SIG-M5 treated with dmso at 0.1 percent for 504 hours (cell line): ENCODE measurements at regions not wholly inside any gene's neighbourhood (a gene's known extent, or its start where the extent isn't known, plus 50 kb on each side); places are given as distances from the start of the nearest gene placed in this dataset.

ENCODE experiments used
- DNase-seq: peaks from one replicate; lab custom pipeline; 2025; ENCODE audit not compliant: unreplicated experiment; lab: John Stamatoyannopoulos, UW

DNA sequence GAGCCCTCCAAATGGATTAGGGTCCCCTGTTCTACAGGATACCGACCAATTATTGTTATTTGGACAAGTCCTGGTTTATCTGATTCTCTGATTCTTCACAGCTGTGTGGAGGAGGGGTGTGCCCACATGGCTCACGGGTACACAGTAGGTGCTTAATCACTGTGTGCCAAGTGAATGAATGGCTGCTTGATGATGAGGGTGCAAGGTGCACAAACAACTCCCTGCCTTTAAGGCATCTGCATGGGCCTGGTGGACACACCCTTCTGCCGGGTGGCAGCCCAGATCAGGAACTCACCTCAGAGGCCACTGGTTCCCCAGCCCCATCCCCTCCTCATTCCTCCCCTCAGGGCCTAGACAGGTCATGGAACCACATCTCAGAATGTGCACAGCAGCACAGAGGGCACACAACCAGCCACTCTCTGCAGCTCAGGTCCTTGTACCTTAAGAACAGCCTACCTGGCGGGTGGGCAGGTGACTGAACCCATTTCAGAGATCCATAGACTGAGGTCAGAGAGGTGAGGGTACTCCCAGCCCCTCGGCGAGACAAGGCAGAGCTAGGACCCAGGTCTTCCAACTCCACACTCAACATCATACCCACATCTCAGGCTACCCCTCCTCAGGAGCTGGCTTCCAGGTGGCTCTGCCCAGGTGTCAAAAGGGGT, 50.3 kb downstream of the SHANK2 start:
- no peak for DNase-seq

DNA sequence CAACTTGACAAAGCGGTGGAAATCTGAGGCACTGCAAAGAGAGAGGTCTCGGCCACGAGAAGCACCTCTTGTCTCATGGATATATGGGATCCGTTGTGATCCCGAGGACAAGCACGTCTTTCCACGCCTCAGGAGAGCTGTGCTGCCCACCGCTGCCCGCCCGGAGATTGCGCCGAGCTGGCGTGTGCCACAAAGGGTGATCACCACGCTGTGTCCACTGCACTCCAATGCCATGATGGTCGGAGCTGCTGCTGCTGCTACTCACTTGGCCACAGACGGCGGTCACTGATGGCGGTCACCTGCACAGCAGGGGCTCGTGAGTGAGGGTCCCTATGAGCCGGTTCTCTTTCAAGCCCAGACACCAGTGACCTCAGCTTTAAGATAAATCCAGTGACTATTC, 51.1 kb downstream of the SHANK2 start:
- no peak for DNase-seq

- DNase-seq, result no peak
Observed at GRCh38 chr11:71200761-71201160, 51.6 kb downstream of the SHANK2 start.

DNA sequence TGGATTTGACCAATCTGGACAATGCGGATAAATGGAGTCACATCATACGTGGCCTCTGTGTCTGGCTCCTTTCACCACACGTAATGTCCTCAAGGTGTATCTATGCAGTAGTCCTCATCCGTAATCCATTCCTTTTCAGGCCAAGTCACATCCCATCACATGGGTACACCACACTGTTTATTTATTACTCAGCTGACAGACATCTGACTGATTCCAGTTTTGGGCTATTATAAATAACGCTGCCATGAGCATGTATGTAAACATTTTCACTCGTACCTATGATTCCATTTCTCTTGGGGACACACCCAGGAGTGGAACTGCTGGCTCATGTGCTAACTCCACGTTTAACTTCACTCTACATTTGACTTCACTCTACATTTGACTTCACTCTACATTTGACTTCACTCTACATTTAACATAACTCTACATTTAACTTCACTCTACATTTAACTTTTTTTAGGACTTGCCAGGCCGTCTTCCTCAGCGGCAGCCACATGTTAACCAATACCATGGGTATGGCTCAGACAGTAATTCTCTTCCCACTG, 52.1 kb downstream of the SHANK2 start:
- no peak for DNase-seq

- no peak for DNase-seq
Observed at GRCh38 chr11:71199226-71199820, 53.1 kb downstream of the SHANK2 start.

- DNase-seq, result no peak
Observed at GRCh38 chr11:71198823-71199165, 53.6 kb downstream of the SHANK2 start.

- DNase-seq, result no peak
Observed at GRCh38 chr11:71198141-71198822, 54.1 kb downstream of the SHANK2 start.

- no peak for DNase-seq
Observed at GRCh38 chr11:71197096-71197495, 55.3 kb downstream of the SHANK2 start.

GRCh38 chr11:71194710-71195109, 57.7 kb downstream of the SHANK2 start:
- DNase-seq, result no peak

DNA sequence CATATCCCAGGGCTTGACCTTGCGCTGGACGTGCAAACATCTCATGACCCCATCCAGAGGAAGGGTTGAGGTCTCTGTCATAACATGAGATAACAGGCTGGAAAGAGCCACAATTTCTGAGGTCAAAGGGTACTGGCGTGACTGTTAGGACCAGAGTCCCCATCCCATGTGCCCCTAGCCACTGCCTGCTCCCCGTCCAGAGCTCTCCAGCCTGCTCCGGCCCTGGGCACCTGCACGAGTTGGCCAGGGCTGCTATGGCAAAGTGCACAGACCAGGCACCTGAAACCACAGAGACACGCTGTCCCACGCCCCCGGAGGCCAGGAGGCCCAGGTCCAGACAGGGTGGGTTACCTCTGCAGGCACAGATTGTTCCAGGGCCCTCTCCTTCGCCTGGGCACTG, 58.9 kb downstream of the SHANK2 start:
- DNase-seq, result no peak

DNA sequence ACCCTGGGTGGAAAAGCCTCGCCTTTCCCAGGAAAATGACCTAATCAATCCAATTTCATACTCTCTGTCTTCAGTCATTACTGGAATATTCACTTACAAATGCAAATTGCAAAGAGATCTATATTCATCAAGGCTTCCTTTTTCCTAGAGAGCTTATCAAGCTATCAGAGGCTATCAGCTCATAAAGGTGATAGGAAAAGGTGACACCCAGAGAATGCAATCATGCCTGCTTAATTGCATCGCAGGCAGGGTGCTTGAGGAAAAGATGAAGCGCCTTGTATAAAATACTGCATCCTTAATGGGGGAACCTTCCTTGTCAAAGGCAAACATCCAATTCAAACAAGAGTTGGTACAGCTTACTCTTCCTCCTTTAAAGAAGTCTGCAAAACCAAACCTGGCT, 59.7 kb downstream of the SHANK2 start:
- no peak for DNase-seq

GRCh38 chr11:71191201-71191600, 61.2 kb downstream of the SHANK2 start:
- no peak for DNase-seq

DNA sequence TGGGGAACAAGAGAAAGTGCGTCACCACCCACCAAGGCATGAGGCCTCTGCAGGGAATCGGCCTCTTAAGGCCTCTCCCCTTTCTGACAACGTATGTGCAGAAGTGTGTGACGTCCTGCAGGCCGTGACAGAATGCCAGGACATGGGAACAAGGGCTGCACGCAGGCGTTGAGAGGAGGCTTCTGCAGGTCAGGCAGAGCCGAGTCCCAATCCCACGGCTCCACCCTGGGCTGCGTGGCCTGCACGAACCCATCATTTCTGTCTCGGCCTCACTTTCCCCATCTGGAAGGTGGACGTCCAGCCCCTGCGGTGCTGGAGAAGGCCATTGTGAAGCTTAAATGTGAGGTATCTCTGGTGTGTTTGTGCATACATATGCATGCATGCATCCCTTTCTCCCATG, 61.8 kb downstream of the SHANK2 start:
- no peak for DNase-seq

DNA sequence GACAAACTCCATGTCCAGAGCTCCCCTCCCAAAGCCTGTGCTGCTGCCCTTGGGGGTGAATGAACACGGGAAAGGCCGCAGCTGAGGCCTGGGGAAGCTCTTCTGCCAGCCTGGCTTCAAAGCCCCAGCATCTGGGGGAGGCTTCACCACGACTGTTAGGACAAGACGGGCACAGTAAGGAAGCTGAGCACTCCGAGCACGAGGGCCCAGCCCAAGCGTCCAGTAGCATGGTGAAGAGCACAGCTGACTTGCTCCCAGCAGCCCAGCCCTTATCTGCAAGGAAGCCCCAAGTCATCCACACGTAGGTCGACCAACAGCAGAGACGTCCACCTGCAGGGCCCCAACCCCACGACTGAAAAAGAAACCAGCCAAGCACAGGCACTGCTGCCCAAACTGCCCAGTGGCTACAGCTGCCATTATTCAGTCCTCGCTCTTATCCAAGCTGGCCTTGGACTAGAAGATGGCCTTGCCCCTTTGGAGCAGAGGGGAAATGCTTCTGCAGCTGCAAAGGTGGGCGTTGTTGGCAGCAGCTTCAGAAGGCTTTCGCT, 62.5 kb downstream of the SHANK2 start:
- no peak for DNase-seq

- DNase-seq, result no peak
Observed at GRCh38 chr11:71188886-71189767, 63.2 kb downstream of the SHANK2 start.

DNA sequence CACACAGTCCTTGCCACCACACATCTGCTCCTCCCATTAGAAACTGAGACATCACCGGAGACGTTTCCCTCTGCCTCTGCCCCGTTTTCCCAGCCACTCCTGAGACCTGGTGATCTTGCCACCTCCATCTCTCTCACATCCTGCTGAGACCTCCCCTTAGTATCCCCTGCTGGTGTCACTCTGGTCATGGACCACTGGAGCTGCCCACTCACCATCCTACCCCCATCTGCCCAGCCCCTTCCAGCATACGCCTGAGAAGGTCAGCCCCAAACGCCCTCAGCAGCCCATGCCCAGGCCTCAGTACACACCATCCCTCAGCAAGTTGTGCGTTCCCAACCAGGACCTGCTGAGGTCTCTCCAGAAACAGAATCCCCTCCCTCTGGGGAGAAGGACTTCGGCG, 64.3 kb downstream of the SHANK2 start:
- no peak for DNase-seq

GRCh38 chr11:71186806-71187205, 65.6 kb downstream of the SHANK2 start:
- no peak for DNase-seq

GRCh38 chr11:71185411-71185810, 67.0 kb downstream of the SHANK2 start:
- DNase-seq, result no peak

DNA sequence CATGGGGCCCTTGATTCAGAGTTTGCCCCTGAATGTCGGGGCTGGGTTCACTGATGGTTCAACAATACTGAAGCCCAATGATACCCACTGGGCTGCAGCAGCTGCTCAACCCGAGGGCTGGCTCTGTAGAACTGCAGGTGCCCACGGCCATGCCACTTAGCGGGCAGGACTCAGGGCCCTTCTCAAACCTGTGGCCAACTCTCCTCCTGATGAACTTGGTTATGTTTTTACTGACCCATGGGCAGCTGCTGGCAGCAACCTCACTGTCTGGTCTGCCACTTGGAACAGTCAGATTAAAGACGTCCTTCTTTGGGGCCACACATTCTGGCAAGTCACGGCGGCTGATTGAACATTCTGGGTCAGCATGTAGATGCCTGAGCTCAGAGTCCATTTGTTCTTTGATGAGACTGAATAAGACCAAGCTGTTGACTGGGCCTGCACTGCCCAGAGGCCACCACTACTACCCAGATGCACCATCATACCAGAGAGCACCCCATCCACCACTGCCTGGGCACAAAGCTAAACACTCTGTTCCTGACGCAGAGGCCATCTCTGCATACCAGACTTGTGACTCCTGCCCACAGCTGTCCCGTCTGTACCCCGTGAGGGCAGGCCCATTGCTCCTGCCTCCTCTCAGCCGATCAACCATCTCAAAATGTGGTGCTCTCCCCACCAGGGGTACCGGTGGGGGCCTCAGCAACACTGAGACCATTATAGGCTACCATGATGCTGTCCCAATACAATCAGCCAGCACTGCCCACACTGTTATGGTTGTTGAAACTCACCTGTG, 67.8 kb downstream of the SHANK2 start:
- no peak for DNase-seq

GRCh38 chr11:71183878-71184277, 68.5 kb downstream of the SHANK2 start:
- DNase-seq, result no peak
